ENCODE measurements at regions not wholly inside any gene's neighbourhood (a gene's known extent, or its start where the extent isn't known, plus 50 kb on each side); places are given as distances from the start of the nearest gene placed in this dataset.
"Not testable (repeated sequence)": the region's sequence is repeated elsewhere in the genome, so short reads cannot be mapped to it uniquely, and the experiment has no call there.

GRCh38 chr1:228653057-228653456 is 82.2 kb upstream of the RHOU start:
- TF ChIP-seq MAX (IDR thresholded peaks at IDR 0.05); POLR2A (IDR thresholded peaks at IDR 0.05; ENCODE audit: borderline replicate concordance, extremely low read depth, insufficient read depth, insufficient read length); CTCF (IDR thresholded peaks at IDR 0.05 in 2 of 3, conservative IDR thresholded peaks at IDR 0.05 in 1 of 3; ENCODE audit: borderline replicate concordance in 1 of 3, insufficient read depth in 1 of 3, low read depth in 2 of 3, low read length in 2 of 3); SIN3A (IDR thresholded peaks at IDR 0.05; ENCODE audit: low read depth); ZNF274 (IDR thresholded peaks at IDR 0.05; ENCODE audit: low read depth, low read length); ELF1 (IDR thresholded peaks at IDR 0.05; ENCODE audit: borderline replicate concordance, low read depth); EZH2 (IDR thresholded peaks at IDR 0.05); YY1 (IDR thresholded peaks at IDR 0.05; ENCODE audit: extremely low read depth, insufficient replicate concordance, low read depth, low read length); TCF7L2 (IDR thresholded peaks at IDR 0.05; ENCODE audit: borderline replicate concordance, extremely low read depth, insufficient read depth, insufficient read length); RAD21 (IDR thresholded peaks at IDR 0.05; ENCODE audit: low read depth); CBX3 (IDR thresholded peaks at IDR 0.05; ENCODE audit: low read depth): not testable (repeated sequence)
- TF ChIP-seq, protein P1, sequence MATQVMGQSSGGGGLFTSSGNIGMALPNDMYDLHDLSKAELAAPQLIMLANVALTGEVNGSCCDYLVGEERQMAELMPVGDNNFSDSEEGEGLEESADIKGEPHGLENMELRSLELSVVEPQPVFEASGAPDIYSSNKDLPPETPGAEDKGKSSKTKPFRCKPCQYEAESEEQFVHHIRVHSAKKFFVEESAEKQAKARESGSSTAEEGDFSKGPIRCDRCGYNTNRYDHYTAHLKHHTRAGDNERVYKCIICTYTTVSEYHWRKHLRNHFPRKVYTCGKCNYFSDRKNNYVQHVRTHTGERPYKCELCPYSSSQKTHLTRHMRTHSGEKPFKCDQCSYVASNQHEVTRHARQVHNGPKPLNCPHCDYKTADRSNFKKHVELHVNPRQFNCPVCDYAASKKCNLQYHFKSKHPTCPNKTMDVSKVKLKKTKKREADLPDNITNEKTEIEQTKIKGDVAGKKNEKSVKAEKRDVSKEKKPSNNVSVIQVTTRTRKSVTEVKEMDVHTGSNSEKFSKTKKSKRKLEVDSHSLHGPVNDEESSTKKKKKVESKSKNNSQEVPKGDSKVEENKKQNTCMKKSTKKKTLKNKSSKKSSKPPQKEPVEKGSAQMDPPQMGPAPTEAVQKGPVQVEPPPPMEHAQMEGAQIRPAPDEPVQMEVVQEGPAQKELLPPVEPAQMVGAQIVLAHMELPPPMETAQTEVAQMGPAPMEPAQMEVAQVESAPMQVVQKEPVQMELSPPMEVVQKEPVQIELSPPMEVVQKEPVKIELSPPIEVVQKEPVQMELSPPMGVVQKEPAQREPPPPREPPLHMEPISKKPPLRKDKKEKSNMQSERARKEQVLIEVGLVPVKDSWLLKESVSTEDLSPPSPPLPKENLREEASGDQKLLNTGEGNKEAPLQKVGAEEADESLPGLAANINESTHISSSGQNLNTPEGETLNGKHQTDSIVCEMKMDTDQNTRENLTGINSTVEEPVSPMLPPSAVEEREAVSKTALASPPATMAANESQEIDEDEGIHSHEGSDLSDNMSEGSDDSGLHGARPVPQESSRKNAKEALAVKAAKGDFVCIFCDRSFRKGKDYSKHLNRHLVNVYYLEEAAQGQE (IDR thresholded peaks at IDR 0.05; ENCODE audit: low read depth) = not testable (repeated sequence)
